ENCODE measurements at regions not wholly inside any gene's neighbourhood (a gene's known extent, or its start where the extent isn't known, plus 50 kb on each side); places are given as distances from the start of the nearest gene placed in this dataset.

GRCh38 chr1:47574451-47575165 lies 136.8 kb downstream of the FOXD2 start:
- DNase-seq, result no peak

GRCh38 chr1:47575855-47576757 lies 138.3 kb downstream of the FOXD2 start:
- no peak for DNase-seq

DNA sequence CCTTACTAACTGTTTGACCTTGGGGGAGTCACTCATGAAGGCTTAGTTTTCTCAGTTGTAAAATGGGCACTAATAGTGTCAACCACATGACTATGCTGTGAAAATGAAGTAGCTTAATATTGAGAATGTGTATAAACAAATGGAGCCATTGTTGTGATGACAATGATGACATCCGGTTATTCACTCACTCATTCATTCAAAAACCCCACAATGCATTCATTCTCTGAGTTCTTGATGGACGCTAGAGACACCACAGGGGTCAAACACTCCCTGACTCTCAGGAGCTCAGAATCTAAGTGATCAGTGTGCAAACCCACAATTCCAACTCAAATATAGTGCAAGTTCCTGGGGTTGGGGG lies 138.9 kb downstream of the FOXD2 start:
- no peak for DNase-seq

DNA sequence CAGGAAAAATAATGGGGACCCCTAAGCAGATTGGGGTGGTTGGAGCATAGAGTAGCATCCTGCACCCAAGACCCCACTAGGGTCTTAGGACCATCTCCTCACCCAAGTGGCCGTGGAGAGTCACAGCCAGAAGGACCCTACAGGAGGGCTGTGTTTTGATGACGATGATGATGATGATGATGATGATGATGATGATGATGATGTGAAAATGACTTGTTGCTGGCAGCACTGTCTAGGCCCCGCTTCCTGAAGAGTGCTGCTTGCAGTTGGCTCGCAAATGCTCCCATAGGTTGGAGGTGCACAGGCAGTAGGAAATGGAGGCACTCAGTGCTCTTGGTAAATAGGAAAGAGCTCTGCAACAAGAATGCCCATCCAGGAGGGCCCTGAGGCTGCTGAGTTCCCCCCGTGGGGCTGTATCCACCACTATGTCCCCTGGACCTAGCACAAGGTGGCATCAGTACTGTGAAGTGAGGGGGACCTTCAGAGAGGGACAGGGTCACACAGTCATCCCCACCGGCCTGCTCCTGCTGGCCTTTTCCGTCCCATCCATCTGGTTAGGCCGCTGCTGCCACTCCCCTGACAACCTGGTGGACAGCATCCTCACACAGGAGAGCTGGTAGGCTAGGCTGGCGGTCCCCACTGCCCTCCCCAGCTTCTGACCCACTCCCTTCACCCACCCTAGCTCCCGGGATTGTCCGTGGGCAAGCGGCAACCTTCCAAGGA lies 139.6 kb downstream of the FOXD2 start:
- peak in 1 of 2 donors; percentile 40 for DNase-seq

- DNase-seq, result peak; percentile 62 to 64
Observed at GRCh38 chr1:47578026-47578720, 140.3 kb downstream of the FOXD2 start.

DNA sequence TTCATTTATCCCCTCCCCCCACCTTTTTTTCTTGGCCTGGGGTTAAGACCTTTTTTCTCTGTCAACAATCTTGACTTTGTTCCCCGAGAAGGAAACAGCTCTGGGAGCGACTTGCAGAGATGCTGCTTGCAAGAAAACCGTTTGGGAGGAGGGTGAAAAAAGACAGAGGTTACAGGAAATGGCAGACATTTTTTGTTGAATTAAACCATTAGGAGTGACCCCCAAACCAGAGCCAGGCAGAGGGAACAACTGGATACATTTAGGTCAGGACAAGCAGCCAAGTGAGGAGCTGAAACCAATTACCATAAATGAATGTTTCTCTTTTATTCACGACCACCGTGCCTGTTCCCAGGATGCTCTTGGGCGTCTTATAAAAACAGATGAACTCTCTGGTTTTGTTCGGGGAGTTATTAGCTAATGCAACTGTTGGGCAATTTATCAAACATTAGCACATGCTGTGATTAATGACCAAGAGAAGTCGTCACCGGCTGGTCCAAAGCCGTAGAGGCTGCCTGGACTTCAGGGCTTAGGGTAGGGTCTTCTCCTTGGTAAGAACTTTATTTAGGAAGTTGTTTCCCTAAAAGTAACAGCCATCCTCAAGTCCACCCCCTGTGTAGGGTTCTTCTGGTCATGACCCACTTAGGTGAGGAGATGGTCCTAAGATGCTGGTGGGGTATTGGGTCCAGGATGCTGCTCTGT lies 141.0 kb downstream of the FOXD2 start:
- no peak for DNase-seq

DNA sequence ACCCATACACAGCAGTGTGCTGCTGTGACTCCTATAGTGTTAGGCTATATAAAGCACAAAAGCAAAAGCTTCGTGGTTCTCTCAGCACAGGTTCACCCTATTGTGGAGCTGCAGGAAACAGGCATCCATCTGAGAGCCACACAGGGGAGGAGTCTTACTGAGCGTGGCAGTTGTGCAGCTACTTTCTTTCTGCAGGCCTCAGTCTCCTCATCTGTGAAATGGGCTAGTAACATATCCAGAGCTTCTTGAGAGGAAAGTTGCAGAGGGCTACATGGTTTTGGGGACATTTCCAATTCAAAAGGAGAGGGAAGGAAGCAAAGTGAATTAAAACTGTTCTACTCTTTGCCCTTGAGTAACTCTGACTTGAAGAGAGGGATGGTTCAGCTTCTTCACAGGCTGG lies 142.0 kb downstream of the FOXD2 start:
- no peak for DNase-seq

DNA sequence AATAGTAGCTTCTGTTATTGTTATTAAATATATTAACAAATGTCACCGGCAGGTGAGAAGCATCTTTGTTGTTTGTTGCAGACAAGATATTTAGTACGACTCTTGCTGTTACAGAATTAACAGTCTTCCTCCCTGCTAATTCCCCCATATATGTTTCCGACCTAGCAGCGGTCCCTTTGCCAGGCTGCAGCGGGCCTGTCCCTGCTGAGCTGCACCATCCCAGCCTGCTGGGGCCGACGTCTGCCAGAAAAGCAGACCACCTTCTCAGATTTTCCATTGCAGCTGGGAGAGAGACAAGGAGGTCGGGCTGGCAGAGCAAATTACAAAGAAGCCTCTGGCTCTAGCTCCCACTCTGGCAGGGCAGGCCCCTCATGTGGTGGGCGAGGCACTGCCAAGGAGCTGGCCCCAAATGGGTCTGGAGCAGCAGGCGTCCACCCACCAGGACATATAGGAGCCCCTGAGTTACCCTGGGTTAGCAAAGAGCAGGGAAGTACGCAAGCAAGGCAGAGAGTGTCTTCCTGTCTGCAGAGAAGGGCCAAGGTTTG lies 142.7 kb downstream of the FOXD2 start:
- no peak for DNase-seq

DNA sequence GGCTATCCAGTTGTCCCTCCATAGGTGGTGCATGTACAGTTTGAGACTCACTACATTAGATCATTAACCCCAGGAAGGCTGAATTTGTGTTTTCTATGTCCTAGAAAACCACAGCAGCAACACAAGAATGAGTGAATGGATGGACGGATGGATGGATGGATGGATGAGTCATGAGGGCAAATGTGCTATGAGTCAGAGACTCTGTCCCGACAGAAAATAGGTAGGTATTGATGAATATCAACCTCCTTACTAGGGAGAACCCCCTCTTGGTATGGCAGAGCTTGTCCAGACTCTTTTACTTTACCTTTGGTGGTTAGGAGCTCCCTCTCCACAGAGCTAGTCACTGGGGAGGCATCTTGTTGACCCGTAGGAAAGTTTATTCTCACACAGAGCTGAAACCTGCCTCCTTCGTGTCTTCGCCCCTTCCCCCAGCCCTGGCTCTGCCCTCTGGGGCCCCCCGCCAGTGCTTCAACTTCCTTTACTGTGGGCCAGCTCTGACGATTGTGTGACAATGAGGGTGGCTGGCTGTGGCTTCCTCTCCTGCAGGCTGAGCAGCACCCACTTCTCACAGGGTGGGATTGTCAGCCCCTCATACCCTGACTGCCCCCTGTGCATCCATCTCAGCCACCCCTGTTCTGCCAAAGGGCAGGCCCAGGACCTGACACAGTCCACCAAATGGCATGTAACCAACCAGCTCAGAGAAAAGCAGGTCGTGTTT lies 145.2 kb downstream of the FOXD2 start:
- DNase-seq, result no peak

GRCh38 chr1:47584249-47584648 lies 146.4 kb downstream of the FOXD2 start:
- DNase-seq, result no peak

GRCh38 chr1:47585141-47585902 lies 147.5 kb downstream of the FOXD2 start:
- DNase-seq, result no peak

DNA sequence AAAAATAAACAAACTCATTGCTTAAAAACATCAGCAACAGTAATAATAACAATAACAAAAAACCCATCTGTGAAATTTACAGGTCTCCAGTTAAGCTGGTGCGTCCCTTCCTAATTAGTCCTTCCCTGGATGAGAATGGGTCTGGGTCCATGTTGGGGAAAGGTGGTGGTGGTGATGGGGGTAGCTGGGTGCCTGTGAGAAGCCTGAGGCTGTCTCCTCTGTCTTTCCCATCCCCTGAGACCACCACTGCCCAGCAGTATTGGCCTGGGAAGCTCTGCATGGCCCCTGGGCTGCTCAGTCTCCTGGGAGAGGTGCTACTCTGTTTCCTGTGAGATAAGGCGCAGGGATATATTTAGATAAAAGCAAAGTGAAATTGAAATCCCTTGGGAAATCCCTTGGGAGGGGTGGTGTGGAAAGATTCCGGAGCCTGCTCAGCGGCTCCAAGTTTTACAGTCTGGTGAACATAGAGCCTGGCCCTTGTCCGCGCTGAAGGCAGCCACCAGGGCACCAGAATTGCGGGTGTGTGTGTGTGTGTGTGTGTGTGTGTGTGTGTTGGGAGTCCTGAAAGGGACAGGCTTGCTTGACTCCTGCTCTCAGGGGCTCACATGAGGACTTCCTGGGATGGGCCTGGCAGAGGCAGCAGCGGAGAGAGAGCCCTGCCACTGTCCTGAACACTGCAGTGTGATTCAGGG lies 150.2 kb downstream of the FOXD2 start:
- no peak for DNase-seq

DNA sequence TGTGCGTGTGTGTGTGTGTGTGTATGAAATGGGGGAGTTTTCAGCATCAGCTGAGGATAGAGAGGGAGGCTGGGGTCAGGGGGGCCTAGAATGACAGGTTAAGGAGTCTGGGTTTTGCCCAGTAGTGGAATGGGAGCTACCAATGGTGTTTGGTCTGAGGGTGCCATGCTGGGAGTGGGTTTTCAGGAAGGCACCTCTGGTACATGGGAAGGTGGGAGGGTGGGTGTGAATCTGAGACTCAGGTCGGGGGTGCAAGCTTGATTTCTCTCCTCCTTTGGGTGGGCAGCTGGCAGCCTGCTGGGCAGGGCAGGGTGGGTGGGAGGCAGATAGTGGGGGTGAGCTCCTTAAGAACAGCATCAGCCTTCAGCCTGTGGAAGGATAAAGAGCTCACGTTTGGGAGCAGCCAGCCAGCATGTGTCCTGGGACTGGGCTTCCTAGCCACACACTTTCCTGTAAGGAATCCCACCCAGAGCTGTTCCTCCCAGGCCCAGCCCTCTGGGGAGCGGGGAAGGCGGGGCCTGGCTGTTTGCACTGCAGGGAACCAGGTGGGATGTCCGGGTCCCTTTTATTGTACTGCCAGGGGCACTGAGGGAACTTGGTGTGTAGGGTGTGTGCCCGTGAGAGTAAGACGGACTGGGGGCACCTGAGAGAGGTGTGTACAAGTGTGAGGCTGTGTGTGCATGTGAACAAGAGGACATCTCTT lies 152.8 kb downstream of the FOXD2 start:
- DNase-seq, result no peak

- no peak for DNase-seq
Observed at GRCh38 chr1:47591801-47592200, 154.0 kb downstream of the FOXD2 start.

- DNase-seq, result no peak
Observed at GRCh38 chr1:47592296-47593012, 154.6 kb downstream of the FOXD2 start.

DNA sequence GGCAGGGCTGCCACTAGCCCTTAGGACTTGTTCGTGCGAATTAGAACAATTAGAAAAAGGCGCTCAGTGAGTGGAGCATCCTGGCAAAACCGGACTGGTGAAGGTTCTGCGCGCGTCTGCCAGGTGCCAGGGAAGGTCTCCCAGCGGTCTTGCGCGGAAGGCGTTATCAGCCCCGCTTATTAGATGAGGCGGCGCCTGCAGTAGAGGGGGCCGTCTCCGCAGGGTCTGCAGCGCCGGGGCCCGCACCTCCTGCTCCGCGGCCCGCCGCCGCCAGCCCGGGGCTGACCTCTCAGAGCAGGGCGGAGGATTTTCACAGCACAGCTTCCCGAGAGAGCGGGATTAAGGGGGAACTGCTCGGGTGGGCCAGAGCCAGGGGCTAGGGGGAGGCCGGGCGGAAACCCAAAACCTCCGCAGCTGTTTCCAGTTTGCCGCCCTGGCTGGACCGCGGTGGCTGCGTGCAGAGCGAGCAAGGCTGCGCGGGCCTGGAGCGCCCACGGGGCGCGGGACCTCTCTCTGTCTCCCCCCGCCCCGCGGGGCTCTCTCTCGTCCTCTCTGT lies 155.2 kb downstream of the FOXD2 start:
- DNase-seq, result peak in 1 of 2 donors; percentile 31
